Right hindlimb (tissue), 1 donor: ENCODE measurements at regions not wholly inside any gene's neighbourhood (a gene's known extent, or its start where the extent isn't known, plus 50 kb on each side); places are given as distances from the start of the nearest gene placed in this dataset.
A peak's percentile ranks its signal among the peaks of the same experiment; 100 is the strongest.

ENCODE experiments used
- DNase-seq: peaks from one replicate; pipeline ENCODE4 v3.0.0-alpha.2; 2018

GRCh38 chr6:45741437-45742171, 274.1 kb downstream of the CLIC5 start:
- peak; percentile 76 for DNase-seq

GRCh38 chr6:45739058-45739457, 276.6 kb downstream of the CLIC5 start:
- no peak for DNase-seq

GRCh38 chr6:45738057-45738455, 277.6 kb downstream of the CLIC5 start:
- no peak for DNase-seq

- no peak for DNase-seq
Measured at GRCh38 chr6:45737331-45738056, 278.2 kb downstream of the CLIC5 start.

GRCh38 chr6:45736134-45736533, 279.5 kb downstream of the CLIC5 start:
- no peak for DNase-seq

- no peak for DNase-seq
Measured at GRCh38 chr6:45732731-45733130, 282.9 kb downstream of the CLIC5 start.

GRCh38 chr6:45730232-45730631, 285.4 kb downstream of the CLIC5 start:
- no peak for DNase-seq

- no peak for DNase-seq
Measured at GRCh38 chr6:45728674-45729073, 287.0 kb downstream of the CLIC5 start.

GRCh38 chr6:45727819-45728449, 287.7 kb downstream of the CLIC5 start:
- no peak for DNase-seq

GRCh38 chr6:45727228-45727627, 288.4 kb downstream of the CLIC5 start:
- DNase-seq: no peak

- DNase-seq: no peak
Measured at GRCh38 chr6:45726444-45726843, 289.2 kb downstream of the CLIC5 start.

GRCh38 chr6:45724511-45724910, 291.1 kb downstream of the CLIC5 start:
- DNase-seq: peak; percentile 53

GRCh38 chr6:45724027-45724426, 291.6 kb downstream of the CLIC5 start:
- DNase-seq: no peak

- DNase-seq: no peak
Measured at GRCh38 chr6:45722876-45723275, 292.8 kb downstream of the CLIC5 start.

- DNase-seq: no peak
Measured at GRCh38 chr6:45721665-45722064, 294.0 kb downstream of the CLIC5 start.

GRCh38 chr6:45718871-45719270, 296.8 kb downstream of the CLIC5 start:
- DNase-seq: no peak

- no peak for DNase-seq
Measured at GRCh38 chr6:45718131-45718530, 297.5 kb downstream of the CLIC5 start.

GRCh38 chr6:45717715-45718114, 297.9 kb downstream of the CLIC5 start:
- no peak for DNase-seq

- DNase-seq: no peak
Measured at GRCh38 chr6:45717027-45717426, 298.6 kb downstream of the CLIC5 start.

- no peak for DNase-seq
Measured at GRCh38 chr6:45715508-45715803, 300.2 kb downstream of the CLIC5 start.

GRCh38 chr6:45714741-45715507, 300.7 kb downstream of the CLIC5 start:
- peak; percentile 78 for DNase-seq

- no peak for DNase-seq
Measured at GRCh38 chr6:45714006-45714730, 301.5 kb downstream of the CLIC5 start.
